SU-DHL-6 (cell line): ENCODE measurements at regions not wholly inside any gene's neighbourhood (a gene's known extent, or its start where the extent isn't known, plus 50 kb on each side); places are given as distances from the start of the nearest gene placed in this dataset.

Experiments used
- CTCF ChIP-seq: fragments of 200-600 bp; sonication (generic); IDR thresholded peaks from one replicate; pipeline ENCODE4 v1.5.1; 2017; ENCODE audit warnings: antibody characterized with exemption, mild to moderate bottlenecking, low read length, moderate library complexity; ENCODE audit not compliant: insufficient read depth, poor library complexity, severe bottlenecking
- EZH2phosphoT487 ChIP-seq: fragments of 200-600 bp; sonication (generic), shearing (Covaris generic); conservative IDR thresholded peaks from 2 replicates; pipeline ENCODE4 v1.6.1; 2018; ENCODE audit warnings: mild to moderate bottlenecking, antibody characterized with exemption, low read length, moderate library complexity, mixed read lengths

GRCh38 chr3:165526367-165526766 lies 310.9 kb downstream of the BCHE start:
- no peak for TF ChIP-seq CTCF
- no peak for TF ChIP-seq EZH2phosphoT487
